Neuronal stem cell (in vitro differentiated cells): ENCODE measurements at regions not wholly inside any gene's neighbourhood (a gene's known extent, or its start where the extent isn't known, plus 50 kb on each side); places are given as distances from the start of the nearest gene placed in this dataset.

ENCODE experiments used
- DNase-seq: peaks from one replicate; pipeline ENCODE4 v3.0.0-alpha.2; 2013; ENCODE audit warnings: low spot score
- H2AFZ ChIP-seq: one replicate; pipeline ENCODE4 v1.6.1; 2013; ENCODE audit warnings: mild to moderate bottlenecking, low read length, inconsistent platforms
- H2AK5ac ChIP-seq: 2 replicates; pipeline ENCODE4 v1.6.1; 2013; ENCODE audit warnings: low read depth, mild to moderate bottlenecking, inconsistent platforms, low read length, moderate library complexity, mixed read lengths
- H2BK120ac ChIP-seq: 2 replicates; pipeline ENCODE4 v1.6.1; 2013; ENCODE audit warnings: low read depth, mild to moderate bottlenecking, inconsistent platforms, low read length, moderate library complexity, mixed read lengths
- H2BK12ac ChIP-seq: one replicate; pipeline ENCODE4 v1.6.1; 2013; ENCODE audit warnings: low read length, inconsistent platforms
- H2BK15ac ChIP-seq: 2 replicates; pipeline ENCODE4 v1.6.1; 2013; ENCODE audit warnings: mild to moderate bottlenecking, low read length, inconsistent platforms, mixed read lengths
- H2BK5ac ChIP-seq: one replicate; pipeline ENCODE4 v1.6.1; 2013; ENCODE audit warnings: inconsistent platforms, mild to moderate bottlenecking, low read length, moderate library complexity
- H3K14ac ChIP-seq: one replicate; pipeline ENCODE4 v1.6.1; 2013; ENCODE audit warnings: low read length, inconsistent platforms
- H3K18ac ChIP-seq: 2 replicates; pipeline ENCODE4 v1.6.1; 2013; ENCODE audit warnings: low read length, inconsistent platforms
- H3K23ac ChIP-seq: 2 replicates; pipeline ENCODE4 v1.6.1; 2013; ENCODE audit warnings: low read depth, mild to moderate bottlenecking, mixed read lengths, low read length, inconsistent platforms; ENCODE audit not compliant: poor library complexity
- H3K27ac ChIP-seq: replicated peaks from 3 replicates; pipeline ENCODE4 v1.5.1; 2013; ENCODE audit warnings: low read length, inconsistent platforms
- H3K27me3 ChIP-seq, 3 experiments: 2 replicates each; pipeline ENCODE4 v1.6.1; 2013; ENCODE audit warnings: low read length in 3 of 3, mild to moderate bottlenecking in 2 of 3, inconsistent platforms in 1 of 3, low read depth in 1 of 3, mixed read lengths in 1 of 3, moderate library complexity in 1 of 3; ENCODE audit not compliant: control insufficient read depth in 3 of 3, insufficient read depth in 3 of 3
- H3K36me3 ChIP-seq, 2 donors: replicated peaks in 1 of 2; 2 replicates each; pipeline ENCODE4 v1.6.1; 2013; ENCODE audit warnings: low read length in 2 of 2; ENCODE audit not compliant: control insufficient read depth in 2 of 2, insufficient read depth in 2 of 2
- H3K4ac ChIP-seq: 2 replicates; pipeline ENCODE4 v1.6.1; 2013; ENCODE audit warnings: inconsistent platforms, mild to moderate bottlenecking, low read length, moderate library complexity
- H3K4me1 ChIP-seq, 2 donors: 1 replicate in 1 of 2; 2 replicates in 1 of 2; pipeline ENCODE4 v1.6.1; 2013; ENCODE audit warnings: low read length in 2 of 2, low read depth in 1 of 2; ENCODE audit not compliant: control insufficient read depth in 2 of 2, insufficient read depth in 1 of 2
- H3K4me2 ChIP-seq: one replicate; pipeline ENCODE4 v1.6.1; 2013; ENCODE audit warnings: mild to moderate bottlenecking, low read length, inconsistent platforms; ENCODE audit not compliant: insufficient read depth, poor library complexity, severe bottlenecking
- H3K4me3 ChIP-seq, 2 donors: 2 replicates each; pipeline ENCODE4 v1.5.1; 2013; ENCODE audit warnings: low read length in 2 of 2, mild to moderate bottlenecking in 2 of 2, inconsistent platforms in 1 of 2, moderate library complexity in 1 of 2
- H3K79me1 ChIP-seq: one replicate; pipeline ENCODE4 v1.6.1; 2013; ENCODE audit warnings: low read depth, mild to moderate bottlenecking, inconsistent platforms, low read length, moderate library complexity
- H3K9ac ChIP-seq: one replicate; pipeline ENCODE4 v1.6.1; 2013; ENCODE audit warnings: mild to moderate bottlenecking, low read depth, low read length, inconsistent platforms; ENCODE audit not compliant: poor library complexity
- H3K9me3 ChIP-seq, 2 donors: replicated peaks in 1 of 2; 2 replicates each; pipeline versions ENCODE3 to v1.6.1; 2013; ENCODE audit warnings: low read length in 2 of 2, mild to moderate bottlenecking in 2 of 2, inconsistent platforms in 1 of 2, low read depth in 1 of 2, mixed read lengths in 1 of 2, moderate library complexity in 1 of 2; ENCODE audit not compliant: control insufficient read depth in 2 of 2, insufficient read depth in 1 of 2
- H4K8ac ChIP-seq: one replicate; pipeline ENCODE4 v1.6.1; 2013; ENCODE audit warnings: low read depth, mild to moderate bottlenecking, inconsistent platforms, low read length, moderate library complexity
- H4K91ac ChIP-seq: one replicate; pipeline ENCODE4 v1.6.1; 2013; ENCODE audit warnings: low read length, low read depth, mild to moderate bottlenecking, inconsistent platforms; ENCODE audit not compliant: poor library complexity
- WGBS, 2 donors: extraction: QIAGEN DNeasy Blood & Tissue Kit; methylation state at CpG; one replicate each; pipeline ENCODE4 v1.1.7; 2013; ENCODE audit warnings: missing lambda C conversion rate in 2 of 2, mixed read lengths in 1 of 2; ENCODE audit not compliant: insufficient read length in 2 of 2, insufficient replicate concordance in 1 of 2; ENCODE audit errors: extremely low coverage in 2 of 2; 5-methylcytosine and 5-hydroxymethylcytosine counted together

DNA sequence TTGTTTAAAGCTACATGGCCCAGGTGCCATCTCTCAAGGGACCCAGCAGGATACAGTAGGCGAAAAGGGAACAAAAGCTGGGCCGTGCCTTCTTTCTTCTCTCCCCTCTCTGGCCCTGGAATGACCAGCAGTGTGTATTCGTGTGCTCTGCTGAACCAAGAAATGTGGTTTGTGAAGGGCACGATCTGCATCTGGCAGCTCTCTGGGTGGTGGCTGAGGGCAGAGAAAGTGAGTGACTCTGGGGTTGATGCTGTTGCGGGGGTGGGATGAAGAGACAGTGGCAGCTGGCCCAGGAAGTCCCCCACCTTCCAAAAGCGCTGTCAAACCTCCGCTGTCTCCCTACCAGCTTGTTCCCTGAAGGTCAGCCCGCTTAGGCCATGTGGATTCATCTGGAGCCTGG is 88.3 kb downstream of the CLDN34 start:
- H3K23ac ChIP-seq: no peak overlapping the region
- H3K9me3 ChIP-seq: peaks cover 3 to 10% of the 10 kb centered on the region in 2 donors
- no peak overlapping the region for H2BK12ac ChIP-seq
- peaks cover 0 to 2% of the 10 kb centered on the region in 2 donors for H3K4me1 ChIP-seq
- H2AFZ ChIP-seq: no peak overlapping the region
- H3K36me3 ChIP-seq: no peaks in the 10 kb centered on the region
- H3K4me3 ChIP-seq: no peak overlapping the region
- no peak overlapping the region for H3K4ac ChIP-seq
- peaks cover 4% of the 10 kb centered on the region for H3K79me1 ChIP-seq
- H3K27me3 ChIP-seq: no peaks in the 10 kb centered on the region
- no peak overlapping the region for H2BK5ac ChIP-seq
- DNase-seq: no peak
- H3K14ac ChIP-seq: no peak overlapping the region
- no peak overlapping the region for H3K18ac ChIP-seq
- no peak overlapping the region for H2BK15ac ChIP-seq
- H3K9ac ChIP-seq: no peak overlapping the region
- H2AK5ac ChIP-seq: no peak overlapping the region
- H3K4me2 ChIP-seq: no peak overlapping the region
- no CpG with 5 or more reads among the region's 8 CpGs for WGBS, 2 donors
- H3K27ac ChIP-seq: no peak overlapping the region
- H2BK120ac ChIP-seq: no peak overlapping the region
- no peak overlapping the region for H4K8ac ChIP-seq
- H4K91ac ChIP-seq: no peak overlapping the region

DNA sequence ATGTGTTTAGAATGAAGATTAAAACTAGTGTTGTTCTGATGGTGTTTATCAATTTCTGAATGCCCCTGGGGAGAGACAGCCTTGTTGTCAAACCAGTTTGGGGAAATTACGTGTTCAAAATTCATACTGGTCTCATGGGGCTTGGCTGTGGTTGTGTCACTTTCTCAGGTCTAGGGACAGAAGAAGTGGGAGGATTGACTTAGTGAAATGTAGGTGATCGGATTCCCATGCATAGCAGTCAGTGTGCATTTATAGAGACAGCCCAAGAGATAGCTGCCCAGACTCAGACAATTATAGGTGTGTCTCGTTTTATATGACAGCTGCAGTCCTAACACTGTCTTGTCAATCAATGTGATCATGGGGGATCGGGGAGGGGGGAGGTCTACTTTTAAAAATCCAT is 94.4 kb upstream of the CLCN4 start:
- no peak overlapping the region for H3K27ac ChIP-seq
- H3K4me1 ChIP-seq: no peaks in the 10 kb centered on the region
- H3K36me3 ChIP-seq: peaks cover 0 to 8% of the 10 kb centered on the region in 2 donors
- no peak overlapping the region for H3K4ac ChIP-seq
- no peak overlapping the region for H3K23ac ChIP-seq
- H3K9ac ChIP-seq: no peak overlapping the region
- H3K14ac ChIP-seq: no peak overlapping the region
- H2BK15ac ChIP-seq: no peak overlapping the region
- no peaks in the 10 kb centered on the region for H3K9me3 ChIP-seq
- DNase-seq: no peak
- H3K79me1 ChIP-seq: no peaks in the 10 kb centered on the region
- no CpG with 5 or more reads among the region's 4 CpGs for WGBS, 2 donors
- H3K4me2 ChIP-seq: no peak overlapping the region
- H2AK5ac ChIP-seq: no peak overlapping the region
- no peak overlapping the region for H3K4me3 ChIP-seq
- H2AFZ ChIP-seq: no peak overlapping the region
- H4K91ac ChIP-seq: no peak overlapping the region
- H3K18ac ChIP-seq: no peak overlapping the region
- no peak overlapping the region for H4K8ac ChIP-seq
- no peaks in the 10 kb centered on the region for H3K27me3 ChIP-seq
- no peak overlapping the region for H2BK5ac ChIP-seq
- H2BK12ac ChIP-seq: no peak overlapping the region
- H2BK120ac ChIP-seq: no peak overlapping the region

DNA sequence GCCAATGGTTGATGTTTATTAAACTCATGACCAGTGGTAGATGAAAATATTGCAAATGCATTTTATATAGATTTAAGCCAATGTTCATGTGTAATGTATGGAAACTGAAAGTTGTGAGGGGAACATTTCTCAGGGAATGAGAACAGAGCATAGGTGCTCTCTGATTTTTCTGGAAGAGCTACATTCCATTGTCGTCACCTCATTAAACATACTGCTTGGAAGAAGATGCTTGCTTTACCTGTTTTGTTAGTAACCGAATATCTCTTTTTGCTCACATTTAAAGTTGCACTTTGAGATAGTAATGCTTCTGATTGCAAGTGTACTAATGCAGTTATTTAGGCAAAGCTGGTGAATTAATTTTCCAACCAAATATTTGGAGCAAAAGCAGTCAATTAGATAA is 93.8 kb upstream of the CLCN4 start:
- no peak overlapping the region for H3K18ac ChIP-seq
- no CpG with 5 or more reads among the region's 2 CpGs for WGBS, 2 donors

DNA sequence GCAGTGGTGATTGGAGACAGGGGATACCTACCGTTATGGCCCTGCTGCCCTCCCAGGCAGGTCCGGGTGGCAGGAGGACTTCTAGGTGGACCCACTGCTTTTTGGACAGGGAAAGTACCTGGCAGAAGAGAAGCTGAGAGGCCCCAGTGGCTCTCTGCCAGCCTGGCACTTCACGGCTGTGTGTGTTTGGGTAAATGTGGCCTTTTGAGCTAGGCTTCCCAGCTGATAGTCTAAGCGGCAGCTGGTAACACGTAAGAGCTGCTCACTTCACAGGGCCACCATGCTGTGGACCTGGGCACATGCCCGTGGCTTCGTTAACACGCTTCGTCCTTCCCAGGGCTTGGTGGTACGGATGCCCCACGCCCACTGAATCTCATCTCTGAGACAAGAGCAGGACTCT is 92.0 kb upstream of the CLCN4 start:
- Histone ChIP-seq H2AFZ (no peak overlapping the region), H2BK120ac (no peak overlapping the region), H3K27ac (no peak overlapping the region), H3K4me2 (no peak overlapping the region), H3K4me3 (no peak overlapping the region), H4K91ac (no peak overlapping the region), H3K9ac (no peak overlapping the region), H3K36me3 (peaks cover 3 to 23% of the 10 kb centered on the region in 2 donors), H3K18ac (no peak overlapping the region), H3K14ac (no peak overlapping the region), H2BK15ac (no peak overlapping the region), H2AK5ac (no peak overlapping the region), H3K4me1 (no peaks in the 10 kb centered on the region), H3K23ac (no peak overlapping the region), H2BK5ac (no peak overlapping the region), H4K8ac (no peak overlapping the region), H3K9me3 (no peaks in the 10 kb centered on the region), H2BK12ac (no peak overlapping the region), H3K27me3 (no peaks in the 10 kb centered on the region), H3K79me1 (no peaks in the 10 kb centered on the region), H3K4ac (no peak overlapping the region)
- DNase-seq: no peak
- no CpG with 5 or more reads among the region's 11 CpGs for WGBS, 2 donors

More for the DNA sequence above, 93.8 kb upstream of the CLCN4 start:
- H4K8ac ChIP-seq: no peak overlapping the region
- H3K27ac ChIP-seq: no peak overlapping the region
- no peak overlapping the region for H2BK5ac ChIP-seq
- H3K23ac ChIP-seq: no peak overlapping the region
- H3K9ac ChIP-seq: no peak overlapping the region
- no peak overlapping the region for H2AFZ ChIP-seq
- H2BK120ac ChIP-seq: no peak overlapping the region
- H3K27me3 ChIP-seq: no peaks in the 10 kb centered on the region
- H3K4me3 ChIP-seq: no peak overlapping the region
- H2BK15ac ChIP-seq: no peak overlapping the region
- H3K4ac ChIP-seq: no peak overlapping the region
- no peak overlapping the region for H2BK12ac ChIP-seq
- no peak overlapping the region for H3K4me2 ChIP-seq
- H3K14ac ChIP-seq: no peak overlapping the region
- H4K91ac ChIP-seq: no peak overlapping the region
- no peak overlapping the region for H2AK5ac ChIP-seq
- H3K36me3 ChIP-seq: peaks cover 3 to 15% of the 10 kb centered on the region in 2 donors
- H3K79me1 ChIP-seq: no peaks in the 10 kb centered on the region
- no peaks in the 10 kb centered on the region for H3K9me3 ChIP-seq
- DNase-seq: no peak
- no peaks in the 10 kb centered on the region for H3K4me1 ChIP-seq
